Right atrium auricular region (tissue), 2 donors: ENCODE measurements at regions not wholly inside any gene's neighbourhood (a gene's known extent, or its start where the extent isn't known, plus 50 kb on each side); places are given as distances from the start of the nearest gene placed in this dataset.

ENCODE experiments used
- DNase-seq: peaks from one replicate; pipeline ENCODE4 v3.0.0-alpha.2; 2019; ENCODE audit warnings: low spot score
- H3K27ac ChIP-seq, 2 donors: fragments of 200-600 bp; sonication (generic); 1 replicate in 1 of 2; 2 replicates in 1 of 2; pipeline ENCODE4 v1.5.1; 2016 to 2019
- H3K27me3 ChIP-seq, 2 donors: fragments of 200-600 bp; sonication (generic); one replicate each; pipeline versions ENCODE4 v1.5.1 to v1.6.0; 2017 to 2019
- H3K36me3 ChIP-seq: fragments of 200-600 bp; sonication (generic); one replicate; pipeline ENCODE4 v1.5.1; 2016
- H3K4me1 ChIP-seq, 2 donors: fragments of 200-600 bp; sonication (generic); one replicate each; pipeline versions ENCODE4 v1.5.1 to v1.6.0; 2017 to 2019
- H3K4me3 ChIP-seq, 2 donors: fragments of 200-600 bp; sonication (generic); 1 replicate in 1 of 2; 2 replicates in 1 of 2; pipeline ENCODE4 v1.5.1; 2017 to 2019; ENCODE audit warnings: mild to moderate bottlenecking in 1 of 2, moderate library complexity in 1 of 2
- H3K9me3 ChIP-seq, 2 donors: fragments of 200-600 bp; sonication (generic); one replicate each; pipeline ENCODE4 v1.5.1; 2019
- TF ChIP-seq, protein P1 (sequence below), 2 donors: fragments of 200-600 bp; sonication (generic); IDR thresholded peaks; one replicate each; pipeline ENCODE4 v1.5.1; 2019; ENCODE audit warnings: antibody characterized with exemption in 2 of 2

GRCh38 chr12:76216585-76217472 is 131.4 kb downstream of the BBS10 start:
- no peaks in the 10 kb centered on the region for H3K27me3 ChIP-seq
- H3K4me1 ChIP-seq = no peaks in the 10 kb centered on the region
- H3K4me3 ChIP-seq = no peak overlapping the region
- no peaks in the 10 kb centered on the region for H3K9me3 ChIP-seq
- no peak for DNase-seq
- no peaks in the 10 kb centered on the region for H3K36me3 ChIP-seq
- TF ChIP-seq, protein P1, sequence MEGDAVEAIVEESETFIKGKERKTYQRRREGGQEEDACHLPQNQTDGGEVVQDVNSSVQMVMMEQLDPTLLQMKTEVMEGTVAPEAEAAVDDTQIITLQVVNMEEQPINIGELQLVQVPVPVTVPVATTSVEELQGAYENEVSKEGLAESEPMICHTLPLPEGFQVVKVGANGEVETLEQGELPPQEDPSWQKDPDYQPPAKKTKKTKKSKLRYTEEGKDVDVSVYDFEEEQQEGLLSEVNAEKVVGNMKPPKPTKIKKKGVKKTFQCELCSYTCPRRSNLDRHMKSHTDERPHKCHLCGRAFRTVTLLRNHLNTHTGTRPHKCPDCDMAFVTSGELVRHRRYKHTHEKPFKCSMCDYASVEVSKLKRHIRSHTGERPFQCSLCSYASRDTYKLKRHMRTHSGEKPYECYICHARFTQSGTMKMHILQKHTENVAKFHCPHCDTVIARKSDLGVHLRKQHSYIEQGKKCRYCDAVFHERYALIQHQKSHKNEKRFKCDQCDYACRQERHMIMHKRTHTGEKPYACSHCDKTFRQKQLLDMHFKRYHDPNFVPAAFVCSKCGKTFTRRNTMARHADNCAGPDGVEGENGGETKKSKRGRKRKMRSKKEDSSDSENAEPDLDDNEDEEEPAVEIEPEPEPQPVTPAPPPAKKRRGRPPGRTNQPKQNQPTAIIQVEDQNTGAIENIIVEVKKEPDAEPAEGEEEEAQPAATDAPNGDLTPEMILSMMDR (IDR thresholded peaks at IDR 0.05) = no peak
- no peak overlapping the region for H3K27ac ChIP-seq

DNA sequence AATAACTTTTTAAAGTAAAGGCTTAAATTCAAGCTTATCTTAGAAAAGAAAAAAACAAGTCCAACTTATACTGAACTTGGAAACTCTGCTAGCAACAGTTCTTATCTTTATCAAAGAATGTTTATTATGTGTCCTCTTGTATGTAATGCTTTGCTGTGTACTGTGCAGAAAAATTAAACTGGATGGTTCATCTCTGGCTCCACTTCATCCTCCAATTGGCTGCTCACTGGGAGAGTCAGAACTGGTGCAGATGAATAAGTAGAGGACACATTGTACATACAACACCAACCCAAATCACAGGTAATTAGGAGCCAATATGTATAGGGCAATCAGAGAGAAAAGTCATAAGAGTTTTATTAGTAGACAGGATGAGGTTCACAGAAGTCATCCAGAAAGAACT is 123.6 kb upstream of the NAP1L1 start:
- H3K4me3 ChIP-seq = no peak overlapping the region
- H3K4me1 ChIP-seq = no peaks in the 10 kb centered on the region
- H3K27me3 ChIP-seq = no peaks in the 10 kb centered on the region
- DNase-seq = no peak
- no peaks in the 10 kb centered on the region for H3K36me3 ChIP-seq
- TF ChIP-seq, protein P1 (IDR thresholded peaks at IDR 0.05) = no peak
- H3K27ac ChIP-seq = no peak overlapping the region
- H3K9me3 ChIP-seq = no peaks in the 10 kb centered on the region

- no peak for DNase-seq
- Histone ChIP-seq H3K27ac (no peak overlapping the region), H3K36me3 (no peaks in the 10 kb centered on the region), H3K4me1 (no peaks in the 10 kb centered on the region), H3K4me3 (no peak overlapping the region), H3K27me3 (no peaks in the 10 kb centered on the region), H3K9me3 (no peaks in the 10 kb centered on the region)
- TF ChIP-seq, protein P1 (IDR thresholded peaks at IDR 0.05) = no peak
These were observed 122.2 kb upstream of the NAP1L1 start for GRCh38 chr12:76206677-76207072.

- Histone ChIP-seq H3K4me1 (no peaks in the 10 kb centered on the region), H3K9me3 (no peaks in the 10 kb centered on the region), H3K4me3 (no peak overlapping the region), H3K36me3 (no peaks in the 10 kb centered on the region), H3K27me3 (no peaks in the 10 kb centered on the region), H3K27ac (no peak overlapping the region)
- DNase-seq = no peak
- TF ChIP-seq, protein P1 (IDR thresholded peaks at IDR 0.05) = no peak
These were observed 121.7 kb upstream of the NAP1L1 start for GRCh38 chr12:76206039-76206676.

DNA sequence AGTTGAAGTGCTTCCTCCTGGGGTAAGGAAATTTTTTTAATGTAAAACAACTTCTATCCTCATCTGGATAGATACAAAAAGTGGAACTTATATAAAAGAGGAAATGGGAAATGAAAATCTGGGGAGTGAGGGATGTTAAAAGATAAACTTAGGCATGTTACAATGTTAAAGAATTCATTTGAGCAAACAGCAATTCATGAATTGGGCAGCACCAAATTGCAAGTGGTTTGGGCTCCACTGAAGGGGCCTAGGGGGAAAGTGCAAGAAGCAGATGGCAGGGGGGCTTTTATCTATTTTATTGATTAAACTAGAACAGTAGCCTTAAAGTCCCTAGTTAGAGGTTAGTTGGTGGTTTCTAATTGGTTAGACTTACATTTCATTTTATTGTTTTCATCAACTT is 118.1 kb upstream of the NAP1L1 start:
- Histone ChIP-seq H3K36me3 (no peaks in the 10 kb centered on the region), H3K4me3 (no peak overlapping the region), H3K27me3 (no peaks in the 10 kb centered on the region), H3K27ac (no peak overlapping the region), H3K4me1 (no peaks in the 10 kb centered on the region), H3K9me3 (peaks cover 7 to 25% of the 10 kb centered on the region in 2 donors)
- TF ChIP-seq, protein P1 (IDR thresholded peaks at IDR 0.05) = no peak
- DNase-seq = no peak
